Femur (tissue), 1 donor: ENCODE measurements at regions not wholly inside any gene's neighbourhood (a gene's known extent, or its start where the extent isn't known, plus 50 kb on each side); places are given as distances from the start of the nearest gene placed in this dataset.

ENCODE experiments used
- DNase-seq: peaks from one replicate; pipeline ENCODE4 v3.0.0-alpha.2; 2017

DNA sequence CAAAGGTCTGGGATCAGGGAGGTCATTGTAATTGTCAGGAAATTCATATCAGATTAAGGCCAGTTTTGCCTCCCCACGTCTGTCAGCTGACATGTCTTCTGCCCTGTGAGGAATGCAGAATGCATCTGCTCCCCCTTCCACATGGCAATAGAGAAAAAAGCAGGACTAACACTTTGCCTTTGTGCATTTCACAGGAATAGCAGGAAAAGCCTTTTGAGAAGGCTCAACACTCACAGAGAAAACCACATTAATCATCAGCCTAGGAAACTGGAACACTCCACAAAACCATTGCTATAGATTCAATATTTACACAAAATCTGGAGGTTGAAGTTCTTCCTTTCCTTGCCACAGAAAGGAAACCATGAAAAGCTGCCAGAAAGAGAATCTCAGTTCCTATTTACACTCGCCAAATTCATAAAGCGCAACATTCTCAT lies 165.2 kb upstream of the HES1 start:
- no peak for DNase-seq

- peak; percentile 56 for DNase-seq
Observed at GRCh38 chr3:193971261-193971751, 164.6 kb upstream of the HES1 start.

DNA sequence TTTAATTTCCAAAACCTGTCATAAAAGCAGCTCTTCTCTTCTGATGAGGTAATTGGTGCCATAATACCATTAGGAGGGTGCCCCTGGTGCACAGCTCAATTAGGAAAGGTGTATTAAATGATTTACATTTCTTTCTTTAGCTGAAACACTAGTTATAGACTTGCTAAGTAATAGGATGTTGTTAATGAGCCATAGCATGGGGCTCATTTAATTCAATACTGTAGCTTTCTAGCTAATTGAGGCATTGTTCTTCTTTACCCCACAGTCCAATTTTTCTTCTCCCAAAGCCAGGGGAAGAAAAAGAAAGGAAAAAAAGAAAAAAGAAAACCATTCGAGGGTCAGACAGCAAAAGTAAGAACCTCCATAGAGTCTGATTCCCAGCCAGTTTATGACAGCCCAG lies 164.0 kb upstream of the HES1 start:
- no peak for DNase-seq

DNA sequence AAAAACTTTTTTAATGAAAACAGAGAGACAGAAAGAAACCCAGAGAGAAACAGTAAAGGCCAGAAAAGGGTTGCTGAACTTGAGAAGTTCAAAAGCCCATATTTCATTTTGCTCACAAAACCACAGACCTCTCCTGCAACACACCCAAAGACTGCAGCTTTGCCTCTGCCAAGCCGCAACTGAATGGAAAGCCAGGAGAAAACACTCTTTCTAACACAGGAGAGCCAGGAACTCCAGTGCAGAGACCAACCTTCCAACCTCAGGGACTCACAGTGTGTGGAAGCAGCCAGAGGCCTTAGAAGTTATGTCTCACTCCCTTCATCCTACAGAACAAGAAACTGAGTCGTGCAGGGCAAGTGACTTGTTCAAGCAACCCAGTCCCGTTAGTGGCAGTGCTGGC lies 163.1 kb upstream of the HES1 start:
- DNase-seq = peak; percentile 84

DNA sequence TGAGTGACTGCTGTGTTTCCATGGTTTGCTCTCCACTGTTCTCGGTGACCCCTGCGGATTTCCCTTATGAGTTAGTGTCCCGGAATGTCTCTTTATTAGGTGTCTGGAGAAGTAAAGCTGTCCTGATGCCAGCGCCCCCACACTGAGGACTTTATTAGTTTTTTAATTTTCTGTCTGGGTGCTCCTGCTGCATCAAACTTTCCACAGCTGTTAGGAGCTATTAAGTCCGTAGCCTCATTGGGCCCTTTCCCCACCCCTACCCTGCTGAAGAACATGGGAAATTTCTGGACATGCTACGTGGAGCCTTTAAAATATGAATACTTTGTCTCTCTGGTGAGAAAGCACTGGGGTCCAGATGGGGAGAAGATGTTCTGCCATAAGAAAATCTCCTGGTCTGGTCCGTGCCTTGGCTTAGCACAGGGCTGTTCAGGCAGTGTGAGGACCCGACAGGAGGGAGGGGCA lies 161.7 kb upstream of the HES1 start:
- peak; percentile 36 for DNase-seq

- DNase-seq = peak; percentile 28
Observed at GRCh38 chr3:193974671-193975535, 161.0 kb upstream of the HES1 start.

DNA sequence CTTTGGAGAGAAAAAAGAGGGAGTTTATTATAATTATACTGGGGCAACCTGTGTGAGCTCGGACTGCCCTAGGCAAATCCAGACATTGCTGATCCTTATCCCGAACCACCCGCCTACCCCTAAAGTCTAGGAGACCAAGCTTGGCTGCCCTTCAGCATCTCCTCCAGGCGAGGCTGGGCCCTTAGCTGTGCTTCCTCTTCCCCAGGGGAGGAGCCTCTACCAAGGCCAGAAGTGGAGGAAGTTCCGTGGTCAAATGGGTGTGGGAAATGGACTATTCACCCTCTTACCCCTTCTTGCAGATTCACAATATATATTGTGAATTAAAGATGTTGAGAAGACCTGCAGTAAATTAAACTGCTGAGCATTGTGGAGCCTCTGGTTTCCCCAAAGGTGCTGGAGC lies 158.3 kb upstream of the HES1 start:
- DNase-seq = no peak

GRCh38 chr3:193978030-193978429 lies 157.9 kb upstream of the HES1 start:
- no peak for DNase-seq

GRCh38 chr3:193978486-193978885 lies 157.5 kb upstream of the HES1 start:
- DNase-seq = no peak

GRCh38 chr3:193980326-193980725 lies 155.6 kb upstream of the HES1 start:
- DNase-seq = no peak

- DNase-seq = no peak
Observed at GRCh38 chr3:193980905-193981304, 155.0 kb upstream of the HES1 start.

- DNase-seq = peak; percentile 42
Observed at GRCh38 chr3:193981504-193981903, 154.4 kb upstream of the HES1 start.

- peak; percentile 92 for DNase-seq
Observed at GRCh38 chr3:193982258-193982659, 153.7 kb upstream of the HES1 start.

- no peak for DNase-seq
Observed at GRCh38 chr3:193983846-193984818, 151.8 kb upstream of the HES1 start.

- DNase-seq = no peak
Observed at GRCh38 chr3:193984876-193985275, 151.1 kb upstream of the HES1 start.

GRCh38 chr3:193987186-193987585 lies 148.8 kb upstream of the HES1 start:
- peak; percentile 77 for DNase-seq

DNA sequence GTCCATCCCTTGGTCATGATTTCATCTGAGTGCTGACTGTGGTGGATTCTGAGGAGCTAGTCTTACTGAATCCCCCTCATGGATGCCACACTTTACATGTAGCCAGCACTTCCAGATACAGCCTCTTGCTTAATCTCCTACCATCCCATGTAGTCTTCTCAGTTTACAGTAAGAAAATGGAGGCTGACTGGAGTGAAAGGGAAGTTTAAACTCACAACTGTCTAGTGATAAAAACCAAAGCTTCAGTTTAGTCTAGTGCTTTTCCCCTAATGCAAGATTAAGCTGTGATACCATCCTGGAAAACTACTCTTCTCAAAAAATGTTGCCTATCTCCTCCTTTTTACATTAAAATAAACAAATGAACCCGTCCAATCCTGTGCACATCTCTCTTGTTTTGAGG lies 146.8 kb upstream of the HES1 start:
- no peak for DNase-seq

DNA sequence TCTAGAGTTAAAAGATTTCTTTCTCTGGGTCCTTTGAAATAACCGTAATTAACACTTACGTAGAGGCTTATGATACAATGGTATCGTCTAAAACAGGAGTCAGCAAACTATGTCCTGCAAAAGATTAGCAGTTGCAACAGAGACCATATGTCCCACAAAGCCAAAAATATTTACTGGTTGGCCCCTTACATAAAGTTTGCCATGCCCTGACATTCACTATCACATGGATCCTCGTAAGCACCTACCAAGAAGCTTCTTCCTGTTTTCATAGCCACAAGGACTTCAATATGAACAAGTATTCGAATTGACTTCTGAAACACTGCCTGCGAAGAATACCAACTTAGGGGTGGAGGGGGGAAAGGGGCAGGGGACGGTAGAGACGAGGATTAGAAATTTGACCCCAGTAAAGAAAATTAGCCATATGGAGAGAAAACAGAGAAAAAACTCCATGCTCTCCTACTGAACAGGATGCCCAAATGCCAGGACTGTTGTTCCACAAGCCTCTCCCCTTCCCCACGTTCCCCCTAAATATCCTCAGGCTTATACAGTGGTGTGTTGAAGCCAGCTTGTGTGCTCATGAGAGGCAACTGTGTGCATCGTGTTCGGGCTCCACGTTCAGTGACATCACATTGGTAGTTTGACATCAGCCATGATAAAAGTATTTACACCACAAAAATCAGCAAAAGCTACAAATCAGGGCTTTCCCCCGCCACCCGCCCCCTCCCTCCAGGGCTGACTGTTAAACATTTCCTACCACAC lies 144.1 kb upstream of the HES1 start:
- no peak for DNase-seq

GRCh38 chr3:193992425-193993037 lies 143.4 kb upstream of the HES1 start:
- no peak for DNase-seq

- DNase-seq = no peak
Observed at GRCh38 chr3:193996221-193996620, 139.7 kb upstream of the HES1 start.

- DNase-seq = no peak
Observed at GRCh38 chr3:193996641-193997089, 139.3 kb upstream of the HES1 start.
